COR-L47 (cell line): ENCODE measurements at regions not wholly inside any gene's neighbourhood (a gene's known extent, or its start where the extent isn't known, plus 50 kb on each side); places are given as distances from the start of the nearest gene placed in this dataset.

Experiments used
- DNase-seq: peaks from one replicate; lab custom pipeline; 2025; lab: John Stamatoyannopoulos, UW

DNA sequence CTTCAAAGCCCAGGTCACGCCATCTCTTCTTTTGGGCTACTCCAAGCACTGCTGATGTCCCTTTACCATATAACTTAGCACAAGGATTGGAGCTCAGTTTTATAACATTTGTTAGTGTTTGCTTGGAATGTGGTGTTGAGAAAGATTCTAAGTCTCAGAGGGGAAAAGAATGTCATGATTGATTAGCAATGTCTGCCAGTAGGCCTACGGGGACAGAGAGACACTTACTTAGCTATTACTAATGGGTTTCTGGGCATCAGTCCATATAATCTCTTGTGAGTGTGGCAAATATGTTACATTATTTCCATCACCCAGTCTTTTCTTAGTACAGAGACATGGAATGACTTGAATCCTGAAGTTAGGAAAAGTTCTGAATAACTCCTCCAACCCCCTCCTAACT, 75.4 kb upstream of the FSHB start:
- DNase-seq = no peak

DNA sequence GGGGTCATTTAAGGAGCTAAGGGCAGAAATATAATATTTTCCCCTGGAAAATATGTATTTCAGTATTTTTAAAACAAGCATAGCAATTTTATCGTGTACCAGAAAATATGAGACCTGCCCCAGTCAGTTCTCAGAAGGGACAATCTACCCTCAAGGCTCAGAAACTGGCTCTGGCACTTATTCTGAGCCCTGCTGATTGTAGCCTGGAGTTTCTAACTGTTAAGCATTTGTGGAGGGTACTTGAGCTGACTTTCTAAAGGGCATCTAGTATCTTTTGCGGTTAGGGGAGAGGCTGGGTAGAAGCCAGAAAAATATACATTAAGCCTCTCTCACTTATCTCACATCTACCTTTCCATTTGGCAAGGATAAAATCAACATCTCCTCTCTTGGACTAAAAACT, 71.3 kb upstream of the FSHB start:
- no peak for DNase-seq

- DNase-seq = no peak
These were observed 65.2 kb upstream of the FSHB start for GRCh38 chr11:30165652-30166051.

GRCh38 chr11:30171661-30172060, 59.2 kb upstream of the FSHB start:
- DNase-seq = no peak

DNA sequence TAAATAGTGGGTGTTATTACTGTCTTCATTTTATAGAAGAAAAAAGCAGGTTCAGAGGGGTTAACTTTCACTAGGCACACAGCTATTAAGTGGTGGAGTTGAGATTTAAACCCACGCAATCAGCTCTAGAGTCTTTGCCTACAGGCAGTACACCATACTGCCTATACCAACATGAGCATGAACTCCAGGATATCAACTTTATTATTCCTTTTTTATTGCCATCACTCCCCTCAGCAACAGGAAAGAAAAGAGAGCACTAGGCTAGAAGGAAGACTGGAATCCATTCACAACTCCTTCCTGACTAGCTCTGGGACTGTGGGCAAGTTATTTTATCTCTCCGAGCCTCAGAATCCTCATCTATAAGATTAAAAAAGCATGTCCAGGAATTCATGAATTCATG, 58.7 kb upstream of the FSHB start:
- no peak for DNase-seq

GRCh38 chr11:30172883-30173311, 57.9 kb upstream of the FSHB start:
- no peak for DNase-seq

GRCh38 chr11:30174265-30175020, 56.4 kb upstream of the FSHB start:
- DNase-seq = no peak
